ENCODE measurements at regions not wholly inside any gene's neighbourhood (a gene's known extent, or its start where the extent isn't known, plus 50 kb on each side); places are given as distances from the start of the nearest gene placed in this dataset.

DNA sequence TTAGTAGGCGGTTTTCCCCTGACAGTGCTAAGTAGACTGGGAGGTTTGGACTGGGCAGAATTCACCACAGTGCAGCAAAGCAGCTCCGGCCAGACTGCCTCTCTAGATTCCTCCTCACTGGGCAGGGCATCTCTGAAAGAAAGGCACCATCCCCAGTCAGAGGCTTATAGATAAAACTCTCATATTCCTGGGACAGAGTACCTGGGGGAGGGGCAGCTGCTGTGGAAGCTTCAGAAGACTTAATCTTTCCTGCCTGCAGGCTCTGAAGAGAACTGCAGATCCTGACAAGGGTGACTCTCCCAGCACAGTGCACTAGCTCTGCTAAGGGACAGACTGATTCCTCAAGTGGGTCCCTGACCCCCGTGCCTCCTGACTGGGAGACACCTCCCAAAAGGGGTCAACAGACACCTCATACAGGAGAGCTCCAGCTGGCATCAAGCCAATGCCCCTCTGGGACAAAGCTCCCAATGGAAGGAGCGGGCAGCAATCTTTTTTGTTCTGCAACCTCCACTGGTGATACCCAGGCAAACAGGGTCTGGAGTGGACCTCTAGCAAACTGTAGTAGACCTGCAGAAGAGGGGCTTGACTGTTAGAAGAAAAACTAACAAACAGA, 266.8 kb upstream of the CRIM1 start:
- no peak for DNase-seq (ENCODE audit: extremely low read depth, low read depth)
- TF ChIP-seq, protein P1, sequence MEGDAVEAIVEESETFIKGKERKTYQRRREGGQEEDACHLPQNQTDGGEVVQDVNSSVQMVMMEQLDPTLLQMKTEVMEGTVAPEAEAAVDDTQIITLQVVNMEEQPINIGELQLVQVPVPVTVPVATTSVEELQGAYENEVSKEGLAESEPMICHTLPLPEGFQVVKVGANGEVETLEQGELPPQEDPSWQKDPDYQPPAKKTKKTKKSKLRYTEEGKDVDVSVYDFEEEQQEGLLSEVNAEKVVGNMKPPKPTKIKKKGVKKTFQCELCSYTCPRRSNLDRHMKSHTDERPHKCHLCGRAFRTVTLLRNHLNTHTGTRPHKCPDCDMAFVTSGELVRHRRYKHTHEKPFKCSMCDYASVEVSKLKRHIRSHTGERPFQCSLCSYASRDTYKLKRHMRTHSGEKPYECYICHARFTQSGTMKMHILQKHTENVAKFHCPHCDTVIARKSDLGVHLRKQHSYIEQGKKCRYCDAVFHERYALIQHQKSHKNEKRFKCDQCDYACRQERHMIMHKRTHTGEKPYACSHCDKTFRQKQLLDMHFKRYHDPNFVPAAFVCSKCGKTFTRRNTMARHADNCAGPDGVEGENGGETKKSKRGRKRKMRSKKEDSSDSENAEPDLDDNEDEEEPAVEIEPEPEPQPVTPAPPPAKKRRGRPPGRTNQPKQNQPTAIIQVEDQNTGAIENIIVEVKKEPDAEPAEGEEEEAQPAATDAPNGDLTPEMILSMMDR (IDR thresholded peaks at IDR 0.05; ENCODE audit: low read depth, low read length, missing control alignments): no peak
- H3K4me3 ChIP-seq (replicated peaks; ENCODE audit: low read depth, low read length): no peak overlapping the region

DNA sequence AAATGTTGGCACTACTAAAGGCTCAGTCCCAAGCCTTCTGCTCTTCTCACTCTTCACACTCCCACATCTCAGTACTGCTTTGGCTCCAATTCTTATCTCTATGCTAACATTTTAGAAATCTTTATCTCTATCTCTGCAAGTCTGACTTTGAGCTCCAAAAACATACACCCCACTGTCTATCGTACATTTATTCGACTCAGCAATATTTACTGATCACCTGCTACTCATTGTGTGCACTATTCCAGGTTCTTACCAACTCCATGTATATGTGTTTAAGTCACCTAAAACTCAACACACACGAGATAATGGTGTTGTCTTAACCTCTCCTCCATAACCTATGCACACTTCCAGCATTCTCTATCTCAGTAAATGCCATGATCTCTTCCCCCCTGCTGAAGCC, 268.2 kb upstream of the CRIM1 start:
- TF ChIP-seq, protein P1 (IDR thresholded peaks at IDR 0.05; ENCODE audit: low read depth, low read length, missing control alignments): no peak
- no peak for DNase-seq (ENCODE audit: extremely low read depth, low read depth)
- no peak overlapping the region for H3K4me3 ChIP-seq (replicated peaks; ENCODE audit: low read depth, low read length)

DNA sequence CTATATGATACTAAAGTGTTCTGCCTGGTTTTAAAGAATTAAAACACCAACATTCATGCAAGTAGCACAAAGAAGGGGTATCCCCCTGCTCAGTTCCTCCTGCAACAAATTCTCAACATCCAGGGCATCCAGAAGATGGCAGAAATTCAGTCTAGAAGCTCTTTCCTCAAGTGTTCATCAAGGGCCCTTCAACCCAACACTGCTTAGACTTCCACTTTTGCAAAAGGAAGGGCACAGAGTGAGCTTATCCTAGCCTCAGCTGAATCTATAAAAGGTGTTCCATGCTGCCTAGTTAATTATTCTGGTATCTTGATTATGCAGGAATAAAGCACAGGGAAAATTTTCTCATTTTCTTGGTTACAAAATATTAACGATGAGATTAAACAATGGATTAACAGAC, 275.8 kb upstream of the CRIM1 start:
- no peak for DNase-seq (ENCODE audit: extremely low read depth, low read depth)
- TF ChIP-seq, protein P1 (IDR thresholded peaks at IDR 0.05; ENCODE audit: low read depth, low read length, missing control alignments): no peak
- H3K4me3 ChIP-seq (replicated peaks; ENCODE audit: low read depth, low read length): no peak overlapping the region

DNA sequence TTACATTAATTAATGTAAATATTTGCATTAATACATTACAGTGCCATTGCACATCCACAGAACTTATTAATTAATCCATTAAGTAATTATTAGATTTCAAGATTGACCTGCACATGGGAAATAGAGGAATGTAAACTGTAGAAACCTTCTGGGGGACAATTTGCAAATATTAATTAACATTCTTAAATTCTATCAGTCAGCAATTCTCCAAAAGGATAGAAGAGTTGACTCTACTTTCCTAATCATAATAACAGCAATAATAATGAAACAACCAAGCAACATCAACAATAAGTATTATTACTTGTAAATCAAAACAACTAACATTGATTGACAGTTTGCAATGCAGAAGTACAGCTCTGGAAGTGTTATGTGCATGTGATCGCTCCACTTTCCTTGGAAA, 281.6 kb upstream of the CRIM1 start:
- TF ChIP-seq, protein P1 (IDR thresholded peaks at IDR 0.05; ENCODE audit: low read depth, low read length, missing control alignments): no peak
- no peak overlapping the region for H3K4me3 ChIP-seq (replicated peaks; ENCODE audit: low read depth, low read length)
- DNase-seq (ENCODE audit: extremely low read depth, low read depth): no peak

DNA sequence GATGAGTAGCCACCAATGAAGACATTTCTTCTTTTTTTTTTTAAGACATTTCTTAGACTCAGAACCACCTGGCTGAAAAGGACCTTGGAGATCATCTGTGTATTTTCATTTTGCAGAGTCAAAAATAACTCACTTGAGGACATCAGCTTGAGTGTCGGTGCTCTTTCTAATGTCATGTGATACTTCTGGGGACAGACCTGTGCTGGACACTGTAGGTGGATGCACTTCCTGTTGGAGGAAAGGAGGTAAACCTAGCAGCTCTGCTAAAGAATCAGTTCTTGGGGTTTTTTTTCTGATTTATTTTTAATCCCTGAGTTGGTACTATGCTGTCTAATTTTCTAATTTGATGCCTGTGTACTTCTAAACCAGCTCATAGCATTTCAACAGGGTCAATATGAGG, 283.9 kb upstream of the CRIM1 start:
- no peak for DNase-seq (ENCODE audit: extremely low read depth, low read depth)
- TF ChIP-seq, protein P1 (IDR thresholded peaks at IDR 0.05; ENCODE audit: low read depth, low read length, missing control alignments): no peak
- H3K4me3 ChIP-seq (replicated peaks; ENCODE audit: low read depth, low read length): no peak overlapping the region

DNA sequence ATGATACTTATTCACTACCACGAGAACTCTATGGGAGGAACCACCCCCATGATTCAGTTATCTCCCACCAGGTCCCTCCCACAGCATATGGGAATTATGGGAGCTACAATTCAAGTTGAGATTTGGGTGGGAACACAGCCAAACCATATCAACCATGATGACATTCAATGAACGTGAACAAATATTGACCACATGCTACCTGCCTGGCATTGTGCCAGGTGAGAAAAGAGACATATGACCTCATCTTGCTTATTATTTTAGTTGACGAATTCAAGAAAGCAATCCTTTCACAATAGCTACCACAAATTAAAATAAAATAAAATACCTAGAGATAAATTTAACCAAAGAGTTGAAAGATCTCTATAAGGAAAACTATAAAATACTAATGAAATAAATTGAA, 286.5 kb upstream of the CRIM1 start:
- TF ChIP-seq, protein P1 (IDR thresholded peaks at IDR 0.05; ENCODE audit: low read depth, low read length, missing control alignments): no peak
- no peak overlapping the region for H3K4me3 ChIP-seq (replicated peaks; ENCODE audit: low read depth, low read length)
- no peak for DNase-seq (ENCODE audit: extremely low read depth, low read depth)

DNA sequence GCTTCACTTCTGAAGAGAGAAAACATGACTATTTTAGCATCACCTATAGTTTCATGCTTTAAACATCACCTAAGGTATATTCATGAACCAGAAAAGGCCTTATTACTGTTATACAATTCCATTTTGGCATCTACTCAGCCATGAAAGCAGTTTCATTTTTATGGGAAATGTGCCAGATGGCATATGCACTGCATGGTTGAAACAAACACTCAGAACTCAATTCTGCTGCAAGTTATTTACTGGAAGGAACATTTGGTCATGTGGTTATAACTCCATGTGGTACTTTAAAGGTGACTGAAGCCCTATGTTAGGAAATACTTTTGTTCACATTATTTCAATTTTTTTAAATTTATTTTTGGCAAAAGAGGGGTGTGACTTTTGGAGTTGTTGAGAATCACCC, 287.5 kb upstream of the CRIM1 start:
- H3K4me3 ChIP-seq (replicated peaks; ENCODE audit: low read depth, low read length): no peak overlapping the region
- DNase-seq (ENCODE audit: extremely low read depth, low read depth): no peak
- TF ChIP-seq, protein P1 (IDR thresholded peaks at IDR 0.05; ENCODE audit: low read depth, low read length, missing control alignments): no peak

All from HFF-Myc (cell line).